SK-N-SH treated with all-trans-retinoic acid at 6 μM for 48 hours (cell line): ENCODE measurements at regions not wholly inside any gene's neighbourhood (a gene's known extent, or its start where the extent isn't known, plus 50 kb on each side); places are given as distances from the start of the nearest gene placed in this dataset.

Experiments
- ATAC-seq: fragments of 200-7000 bp; cut with Tn5 transposase; 3 replicates; pipeline ENCODE4 v1.9.1; 2020; ENCODE audit warnings: mild to moderate bottlenecking, moderate library complexity
- ARNTL ChIP-seq: fragments of 450-650 bp; formaldehyde crosslinking; IDR thresholded peaks from 2 replicates; pipeline ENCODE4 v1.5.0; 2020; ENCODE audit warnings: low read depth, mild to moderate bottlenecking, moderate library complexity, borderline replicate concordance
- BACH2 ChIP-seq: fragments of 250-450 bp; sonication (Bioruptor Pico); IDR thresholded peaks from 2 replicates; pipeline ENCODE4 v1.9.0; 2021; ENCODE audit warnings: mild to moderate bottlenecking, borderline replicate concordance
- CREB5 ChIP-seq: fragments of 250-450 bp; sonication (Bioruptor Pico); IDR thresholded peaks from 2 replicates; pipeline ENCODE4 v1.5.1; 2020; ENCODE audit warnings: low read depth, mild to moderate bottlenecking, moderate library complexity
- CSDC2 ChIP-seq: fragments of 250-450 bp; sonication (Bioruptor Pico); IDR thresholded peaks from 2 replicates; pipeline ENCODE4 v1.5.0; 2020; ENCODE audit warnings: mild to moderate bottlenecking, moderate library complexity
- CSRNP3 ChIP-seq: fragments of 250-450 bp; sonication (Bioruptor Pico); IDR thresholded peaks from 2 replicates; pipeline ENCODE4 v1.5.1; 2021; ENCODE audit warnings: mild to moderate bottlenecking, moderate library complexity
- ESRRG ChIP-seq: fragments of 250-450 bp; sonication (Bioruptor Pico); IDR thresholded peaks from 2 replicates; pipeline ENCODE4 v1.6.1; 2021; ENCODE audit warnings: mild to moderate bottlenecking
- GLIS3 ChIP-seq: fragments of 250-450 bp; sonication (Bioruptor Pico); IDR thresholded peaks from 2 replicates; pipeline ENCODE4 v1.5.0; 2020; ENCODE audit warnings: mild to moderate bottlenecking, moderate library complexity
- ISL1 ChIP-seq: fragments of 250-450 bp; sonication (Bioruptor Pico); IDR thresholded peaks from 2 replicates; pipeline ENCODE4 v2.1.2; 2022; ENCODE audit warnings: mild to moderate bottlenecking, moderate library complexity
- OSR1 ChIP-seq: fragments of 250-450 bp; sonication (Bioruptor Pico); IDR thresholded peaks from 2 replicates; pipeline ENCODE4 v1.8.0; 2022; ENCODE audit warnings: moderate library complexity, mild to moderate bottlenecking, inconsistent platforms
- PATZ1 ChIP-seq: fragments of 250-450 bp; sonication (Bioruptor Pico); IDR thresholded peaks from 2 replicates; pipeline ENCODE4 v1.8.0; 2020; ENCODE audit warnings: mild to moderate bottlenecking, moderate library complexity, borderline replicate concordance
- POU6F1 ChIP-seq: fragments of 250-450 bp; sonication (Bioruptor Pico); IDR thresholded peaks from 2 replicates; pipeline ENCODE4 v1.8.0; 2021; ENCODE audit warnings: low read depth, mild to moderate bottlenecking, moderate library complexity, borderline replicate concordance
- PPARA ChIP-seq: fragments of 250-450 bp; sonication (Bioruptor Pico); IDR thresholded peaks from 2 replicates; pipeline ENCODE4 v1.5.0; 2020; ENCODE audit warnings: mild to moderate bottlenecking, borderline replicate concordance
- RARB ChIP-seq: fragments of 250-450 bp; sonication (Bioruptor Pico); IDR thresholded peaks from 2 replicates; pipeline ENCODE4 v1.8.0; 2021; ENCODE audit warnings: mild to moderate bottlenecking, moderate library complexity
- SNAI2 ChIP-seq: fragments of 250-450 bp; sonication (Bioruptor Pico); IDR thresholded peaks from 2 replicates; pipeline ENCODE4 v1.5.0; 2020; ENCODE audit warnings: mild to moderate bottlenecking, moderate library complexity
- TCF4 ChIP-seq: fragments of 250-450 bp; sonication (Bioruptor Pico); IDR thresholded peaks from 2 replicates; pipeline ENCODE4 v1.8.0; 2021; ENCODE audit warnings: mild to moderate bottlenecking, moderate library complexity, borderline replicate concordance
- TOX ChIP-seq: fragments of 250-450 bp; sonication (Bioruptor Pico); IDR thresholded peaks from 2 replicates; pipeline ENCODE4 v1.8.0; 2021; ENCODE audit warnings: mild to moderate bottlenecking, moderate library complexity, borderline replicate concordance
- TSHZ2 ChIP-seq: fragments of 250-450 bp; sonication (Bioruptor Pico); IDR thresholded peaks from 2 replicates; pipeline ENCODE4 v1.5.0; 2020; ENCODE audit warnings: mild to moderate bottlenecking, moderate library complexity
- ZC3H10 ChIP-seq: fragments of 250-450 bp; sonication (Bioruptor Pico); IDR thresholded peaks from 2 replicates; pipeline ENCODE4 v1.5.1; 2021; ENCODE audit warnings: mild to moderate bottlenecking, moderate library complexity
- ZFP3 ChIP-seq: fragments of 250-450 bp; sonication (Bioruptor Pico); IDR thresholded peaks from 2 replicates; pipeline ENCODE4 v1.5.0; 2020; ENCODE audit warnings: mild to moderate bottlenecking, moderate library complexity
- ZFP30 ChIP-seq: fragments of 450-650 bp; formaldehyde crosslinking; IDR thresholded peaks from 2 replicates; pipeline ENCODE4 v1.5.0; 2022; ENCODE audit warnings: mild to moderate bottlenecking, moderate library complexity
- ZNF565 ChIP-seq: fragments of 450-650 bp; formaldehyde crosslinking; conservative IDR thresholded peaks from 2 replicates; pipeline ENCODE4 v1.5.0; 2020; ENCODE audit warnings: low read depth, mild to moderate bottlenecking, moderate library complexity
- ZNF70 ChIP-seq: fragments of 450-650 bp; formaldehyde crosslinking; IDR thresholded peaks from 2 replicates; pipeline ENCODE4 v1.5.0; 2020; ENCODE audit warnings: mild to moderate bottlenecking, moderate library complexity
- ZNF8 ChIP-seq: fragments of 450-650 bp; formaldehyde crosslinking; IDR thresholded peaks from 2 replicates; pipeline ENCODE4 v1.5.0; 2020; ENCODE audit warnings: mild to moderate bottlenecking, moderate library complexity

GRCh38 chr2:104969564-104969963 is 68.3 kb upstream of the MRPS9 start:
- no peak for ATAC-seq
- TF ChIP-seq ISL1 (CRISPR knock-in tag) (no peak), ZFP3 (no peak), ESRRG (CRISPR knock-in tag) (no peak), ZNF70 (CRISPR knock-in tag) (no peak), TSHZ2 (CRISPR knock-in tag) (no peak), PATZ1 (CRISPR knock-in tag) (no peak), OSR1 (CRISPR knock-in tag) (no peak), BACH2 (CRISPR knock-in tag) (no peak), PPARA (no peak), POU6F1 (CRISPR knock-in tag) (no peak), CSDC2 (no peak), CREB5 (no peak), ZNF565 (CRISPR knock-in tag) (no peak), ZC3H10 (CRISPR knock-in tag) (no peak)

- no peak for ATAC-seq
- TF ChIP-seq ZNF70 (CRISPR knock-in tag), result no peak
- no peak for TF ChIP-seq ZFP30
- no peak for TF ChIP-seq CSDC2
- TF ChIP-seq ZNF8 (CRISPR knock-in tag), result no peak
- TF ChIP-seq PATZ1 (CRISPR knock-in tag), result no peak
- TF ChIP-seq BACH2 (CRISPR knock-in tag), result no peak
- no peak for TF ChIP-seq SNAI2
- TF ChIP-seq RARB (CRISPR knock-in tag), result no peak
- TF ChIP-seq ESRRG (CRISPR knock-in tag), result no peak
- TF ChIP-seq TSHZ2 (CRISPR knock-in tag), result no peak
- no peak for TF ChIP-seq ZFP3
- no peak for TF ChIP-seq PPARA
- no peak for TF ChIP-seq ARNTL (CRISPR knock-in tag)
- no peak for TF ChIP-seq GLIS3 (CRISPR knock-in tag)
- no peak for TF ChIP-seq TOX (CRISPR knock-in tag)
- no peak for TF ChIP-seq CSRNP3 (CRISPR knock-in tag)
- TF ChIP-seq TCF4 (CRISPR knock-in tag), result no peak
- no peak for TF ChIP-seq ISL1 (CRISPR knock-in tag)
- TF ChIP-seq POU6F1 (CRISPR knock-in tag), result no peak
- no peak for TF ChIP-seq ZNF565 (CRISPR knock-in tag)
Measured at GRCh38 chr2:104975371-104975770, 62.5 kb upstream of the MRPS9 start.
